ENCODE measurements at regions not wholly inside any gene's neighbourhood (a gene's known extent, or its start where the extent isn't known, plus 50 kb on each side); places are given as distances from the start of the nearest gene placed in this dataset.

DNA sequence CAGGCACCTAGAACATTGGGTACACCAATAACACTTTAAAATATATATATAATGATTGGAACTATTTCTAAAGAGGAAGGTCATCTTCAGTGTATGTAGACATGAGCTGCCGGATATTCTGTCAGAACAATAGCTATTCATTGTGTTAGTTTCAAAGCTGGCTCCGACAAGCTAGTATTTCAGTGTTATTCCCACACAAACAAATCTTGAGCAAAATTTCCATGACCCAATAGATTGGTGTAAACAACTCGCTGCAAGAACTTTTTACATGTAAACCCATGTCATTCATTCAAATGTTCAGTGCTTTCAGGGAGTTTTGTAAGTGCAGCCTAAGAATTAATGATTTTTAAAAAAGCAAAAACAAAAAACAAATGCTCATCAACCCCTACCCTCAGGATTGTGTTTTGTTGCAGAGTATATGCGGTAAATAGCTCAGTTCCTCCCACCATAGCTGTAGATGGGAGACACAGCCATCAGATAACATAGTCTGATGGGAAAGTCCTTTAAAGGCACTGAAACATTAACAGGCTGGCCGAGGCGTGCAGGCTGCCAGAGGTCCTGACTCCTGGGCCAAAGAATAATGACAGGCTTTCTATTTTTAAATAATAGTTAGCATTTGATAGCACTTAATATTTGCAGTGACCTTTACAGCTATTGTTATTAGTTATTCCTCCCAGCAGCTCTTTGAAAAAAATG lies 150.3 kb upstream of the ARHGAP5 start:
- TF ChIP-seq, protein P1, sequence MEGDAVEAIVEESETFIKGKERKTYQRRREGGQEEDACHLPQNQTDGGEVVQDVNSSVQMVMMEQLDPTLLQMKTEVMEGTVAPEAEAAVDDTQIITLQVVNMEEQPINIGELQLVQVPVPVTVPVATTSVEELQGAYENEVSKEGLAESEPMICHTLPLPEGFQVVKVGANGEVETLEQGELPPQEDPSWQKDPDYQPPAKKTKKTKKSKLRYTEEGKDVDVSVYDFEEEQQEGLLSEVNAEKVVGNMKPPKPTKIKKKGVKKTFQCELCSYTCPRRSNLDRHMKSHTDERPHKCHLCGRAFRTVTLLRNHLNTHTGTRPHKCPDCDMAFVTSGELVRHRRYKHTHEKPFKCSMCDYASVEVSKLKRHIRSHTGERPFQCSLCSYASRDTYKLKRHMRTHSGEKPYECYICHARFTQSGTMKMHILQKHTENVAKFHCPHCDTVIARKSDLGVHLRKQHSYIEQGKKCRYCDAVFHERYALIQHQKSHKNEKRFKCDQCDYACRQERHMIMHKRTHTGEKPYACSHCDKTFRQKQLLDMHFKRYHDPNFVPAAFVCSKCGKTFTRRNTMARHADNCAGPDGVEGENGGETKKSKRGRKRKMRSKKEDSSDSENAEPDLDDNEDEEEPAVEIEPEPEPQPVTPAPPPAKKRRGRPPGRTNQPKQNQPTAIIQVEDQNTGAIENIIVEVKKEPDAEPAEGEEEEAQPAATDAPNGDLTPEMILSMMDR (conservative IDR thresholded peaks at IDR 0.05; ENCODE audit: low read length) = no peak
- TF ChIP-seq EZH2phosphoT487 (IDR thresholded peaks at IDR 0.05; ENCODE audit: borderline replicate concordance) = no peak
